Testis (tissue), 2 donors: ENCODE measurements at regions not wholly inside any gene's neighbourhood (a gene's known extent, or its start where the extent isn't known, plus 50 kb on each side); places are given as distances from the start of the nearest gene placed in this dataset.

Experiments used
- DNase-seq: peaks from one replicate; pipeline ENCODE4 v3.0.0-alpha.2; 2019
- H3K27ac ChIP-seq, 2 donors: fragments of 200-600 bp; sonication (generic); one replicate each; pipeline ENCODE4 v1.5.1; 2019
- H3K27me3 ChIP-seq: fragments of 200-600 bp; sonication (generic); one replicate; pipeline ENCODE4 v1.5.1; 2019
- H3K36me3 ChIP-seq: fragments of 200-600 bp; sonication (generic); one replicate; pipeline ENCODE4 v1.5.1; 2017; ENCODE audit warnings: low read depth; ENCODE audit errors: missing control alignments
- H3K4me1 ChIP-seq: fragments of 200-600 bp; sonication (generic); one replicate; pipeline ENCODE4 v1.5.1; 2019
- H3K4me3 ChIP-seq, 2 donors: fragments of 200-600 bp; sonication (generic); one replicate each; pipeline ENCODE4 v1.5.1; 2017 to 2019
- H3K9me3 ChIP-seq: fragments of 200-600 bp; sonication (generic); one replicate; pipeline ENCODE4 v1.5.1; 2017
- POLR2A ChIP-seq: fragments of 450-650 bp; IDR thresholded peaks from one replicate; pipeline ENCODE4 v1.6.1; 2017; ENCODE audit warnings: antibody characterized with exemption, mild to moderate bottlenecking, moderate library complexity
- WGBS, 2 donors: methylation state at CpG; one replicate each; pipeline ENCODE4 v1.1.5; 2018; 5-methylcytosine and 5-hydroxymethylcytosine counted together
- intact Hi-C: fragments of 100-400 bp; cut with DNase I; formaldehyde crosslinking; loops from one replicate; pipeline ENCODE4 v1.15.1; 2023; ENCODE audit warnings: low total_unique reads
- TF ChIP-seq, protein P1 (sequence below), 3 experiments: fragments of 450-650 bp in 2 of 3; fragments of 200-600 bp in 1 of 3; sonication (generic) in 1 of 3; IDR thresholded peaks; one replicate each; pipeline ENCODE4 v1.5.1; 2016 to 2019; ENCODE audit warnings: antibody characterized with exemption in 3 of 3, mild to moderate bottlenecking in 2 of 3, moderate library complexity in 1 of 3

DNA sequence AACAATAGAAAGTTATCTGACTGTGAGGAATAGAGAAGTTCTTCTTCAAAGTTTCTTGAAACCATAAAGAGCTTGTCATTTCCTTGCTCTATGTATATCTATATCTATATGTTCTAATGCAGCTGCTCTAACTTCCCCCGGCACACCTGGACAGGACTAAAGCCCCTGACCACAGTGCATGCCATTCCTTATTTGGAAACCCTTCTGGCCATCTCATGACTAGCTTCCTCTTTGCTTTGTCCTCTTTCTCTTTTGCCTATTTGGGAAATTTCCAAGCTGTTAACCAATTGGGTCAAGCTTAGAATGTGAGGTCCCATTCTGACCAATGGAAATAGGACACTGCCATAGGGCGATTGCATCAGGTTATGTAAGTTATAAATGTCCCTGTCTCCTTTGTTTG lies 1481.1 kb downstream of the STIM2 start:
- 93 to 100% methylated on average over 2 of the region's 2 CpGs for WGBS, 2 donors
- intact Hi-C loops: no loop called here
- H3K36me3 ChIP-seq: no peaks in the 10 kb centered on the region
- no peaks in the 10 kb centered on the region for H3K9me3 ChIP-seq
- TF ChIP-seq, protein P1, sequence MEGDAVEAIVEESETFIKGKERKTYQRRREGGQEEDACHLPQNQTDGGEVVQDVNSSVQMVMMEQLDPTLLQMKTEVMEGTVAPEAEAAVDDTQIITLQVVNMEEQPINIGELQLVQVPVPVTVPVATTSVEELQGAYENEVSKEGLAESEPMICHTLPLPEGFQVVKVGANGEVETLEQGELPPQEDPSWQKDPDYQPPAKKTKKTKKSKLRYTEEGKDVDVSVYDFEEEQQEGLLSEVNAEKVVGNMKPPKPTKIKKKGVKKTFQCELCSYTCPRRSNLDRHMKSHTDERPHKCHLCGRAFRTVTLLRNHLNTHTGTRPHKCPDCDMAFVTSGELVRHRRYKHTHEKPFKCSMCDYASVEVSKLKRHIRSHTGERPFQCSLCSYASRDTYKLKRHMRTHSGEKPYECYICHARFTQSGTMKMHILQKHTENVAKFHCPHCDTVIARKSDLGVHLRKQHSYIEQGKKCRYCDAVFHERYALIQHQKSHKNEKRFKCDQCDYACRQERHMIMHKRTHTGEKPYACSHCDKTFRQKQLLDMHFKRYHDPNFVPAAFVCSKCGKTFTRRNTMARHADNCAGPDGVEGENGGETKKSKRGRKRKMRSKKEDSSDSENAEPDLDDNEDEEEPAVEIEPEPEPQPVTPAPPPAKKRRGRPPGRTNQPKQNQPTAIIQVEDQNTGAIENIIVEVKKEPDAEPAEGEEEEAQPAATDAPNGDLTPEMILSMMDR (IDR thresholded peaks at IDR 0.05): no peak
- TF ChIP-seq POLR2A: no peak
- no peak overlapping the region for H3K4me3 ChIP-seq
- no peaks in the 10 kb centered on the region for H3K27me3 ChIP-seq
- no peaks in the 10 kb centered on the region for H3K4me1 ChIP-seq
- no peak for DNase-seq
- no peak overlapping the region for H3K27ac ChIP-seq

DNA sequence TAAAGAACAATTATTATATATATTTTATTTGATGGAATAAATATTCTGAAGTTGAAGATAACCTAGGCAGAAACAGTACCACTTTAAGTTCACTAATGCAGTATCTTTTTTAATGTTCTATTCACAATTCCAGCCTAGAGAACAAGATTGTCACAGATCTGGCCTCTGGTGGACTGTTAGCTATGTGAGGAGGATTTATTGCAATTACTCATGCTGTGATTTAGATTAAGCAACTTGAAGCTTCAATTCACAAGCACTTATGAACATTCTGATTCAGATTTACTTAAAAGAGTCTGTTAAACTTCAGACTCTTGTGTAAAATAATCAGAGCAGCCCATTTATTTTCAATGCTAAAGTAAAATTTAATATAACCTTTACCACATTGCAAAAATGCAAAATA lies 1489.8 kb downstream of the STIM2 start:
- no peak for TF ChIP-seq POLR2A
- no peak for DNase-seq
- H3K9me3 ChIP-seq: no peaks in the 10 kb centered on the region
- no peak overlapping the region for H3K4me3 ChIP-seq
- intact Hi-C loops: no loop called here
- H3K4me1 ChIP-seq: no peaks in the 10 kb centered on the region
- no peak overlapping the region for H3K27ac ChIP-seq
- no peaks in the 10 kb centered on the region for H3K27me3 ChIP-seq
- no peaks in the 10 kb centered on the region for H3K36me3 ChIP-seq

DNA sequence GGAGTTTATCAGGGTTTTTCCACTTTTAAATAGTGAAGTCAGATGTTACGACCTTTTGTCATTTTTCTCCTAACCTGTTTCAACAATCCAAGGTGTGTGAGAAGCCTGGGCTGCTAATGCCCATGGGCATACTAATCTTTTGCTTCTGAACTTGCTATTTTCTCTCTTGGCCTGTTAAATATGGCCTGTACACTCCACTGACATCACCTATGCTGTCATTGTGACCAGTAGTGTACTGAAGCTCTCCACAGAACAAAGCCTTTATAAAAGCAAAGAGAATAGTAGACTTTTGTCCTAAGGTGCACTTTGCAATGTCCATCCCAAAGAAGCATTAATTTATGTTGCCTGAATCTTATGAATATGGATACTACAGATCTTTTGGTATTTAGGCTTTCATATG lies 1490.5 kb downstream of the STIM2 start:
- TF ChIP-seq, protein P1 (IDR thresholded peaks at IDR 0.05): no peak
- no peak for TF ChIP-seq POLR2A
- Histone ChIP-seq H3K9me3 (no peaks in the 10 kb centered on the region), H3K4me1 (no peaks in the 10 kb centered on the region), H3K27ac (no peak overlapping the region), H3K36me3 (no peaks in the 10 kb centered on the region), H3K4me3 (no peak overlapping the region), H3K27me3 (no peaks in the 10 kb centered on the region)
- no peak for DNase-seq
- WGBS, 2 donors: 0 to 2% methylated on average over 1 of the region's 1 CpG
- intact Hi-C loops: no loop called here

DNA sequence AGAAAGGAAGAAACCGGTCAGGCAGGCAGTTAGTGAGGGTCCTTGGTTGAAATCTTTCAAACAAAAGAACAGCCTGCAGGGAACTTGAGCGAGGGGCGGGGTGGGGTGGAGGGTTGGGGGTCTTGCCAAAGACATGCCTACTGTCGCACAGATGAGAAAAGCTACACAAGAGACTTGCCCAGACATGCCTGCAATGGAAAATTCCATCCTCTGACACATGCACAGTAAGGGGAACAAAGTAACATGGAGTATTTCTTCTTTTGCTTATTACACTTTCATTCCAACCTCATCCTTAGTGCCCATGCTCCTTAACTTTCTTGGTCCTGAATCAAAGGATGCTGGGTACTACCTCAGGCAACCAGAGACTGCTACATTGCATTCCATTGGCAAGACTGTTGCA lies 1491.2 kb downstream of the STIM2 start:
- 95 to 97% methylated on average over 4 of the region's 4 CpGs for WGBS, 2 donors
- Histone ChIP-seq H3K4me3 (no peak overlapping the region), H3K4me1 (no peaks in the 10 kb centered on the region), H3K36me3 (no peaks in the 10 kb centered on the region), H3K9me3 (no peaks in the 10 kb centered on the region), H3K27ac (no peak overlapping the region), H3K27me3 (no peaks in the 10 kb centered on the region)
- TF ChIP-seq, protein P1 (IDR thresholded peaks at IDR 0.05): no peak
- TF ChIP-seq POLR2A: no peak
- DNase-seq: no peak
- intact Hi-C loops: no loop called here

DNA sequence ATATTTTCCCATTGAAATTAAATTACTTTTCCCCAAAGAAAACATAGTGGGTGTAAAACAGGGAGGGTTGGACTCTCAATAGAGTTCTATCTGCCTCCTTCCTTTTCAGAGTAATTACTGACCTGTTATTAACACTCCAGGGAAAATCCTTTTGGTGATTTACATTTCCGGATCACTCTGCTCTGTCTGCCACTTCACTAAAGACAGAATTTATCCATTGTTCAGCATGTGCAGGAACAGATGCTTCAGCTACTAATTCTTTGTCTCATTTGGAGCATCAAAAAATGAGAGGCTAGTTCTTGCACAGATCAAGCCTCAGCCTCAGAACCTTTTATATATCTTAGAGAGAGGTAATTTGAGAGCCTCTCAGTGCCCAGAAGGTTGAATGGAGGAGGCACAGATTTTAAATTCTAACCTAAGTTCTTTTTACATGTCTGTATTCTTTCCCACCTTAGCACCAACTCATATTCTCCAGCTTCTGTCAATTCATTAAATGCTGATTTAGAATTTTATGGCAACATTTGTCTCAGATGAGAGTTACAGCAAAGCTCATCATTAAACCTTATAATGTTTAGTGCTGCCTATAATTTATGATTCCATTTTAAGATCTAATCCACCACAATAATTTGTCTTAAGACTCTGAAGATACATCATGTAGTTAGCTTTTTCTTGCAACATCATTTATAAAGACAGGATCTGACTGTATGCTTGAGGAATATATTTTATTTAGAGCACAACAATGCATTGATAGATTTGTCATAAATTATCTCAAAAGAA lies 1494.4 kb downstream of the STIM2 start:
- no peaks in the 10 kb centered on the region for H3K9me3 ChIP-seq
- intact Hi-C loops: no loop called here
- no peak overlapping the region for H3K27ac ChIP-seq
- TF ChIP-seq POLR2A: no peak
- TF ChIP-seq, protein P1 (IDR thresholded peaks at IDR 0.05): no peak
- no peaks in the 10 kb centered on the region for H3K4me1 ChIP-seq
- H3K4me3 ChIP-seq: no peak overlapping the region
- H3K27me3 ChIP-seq: no peaks in the 10 kb centered on the region
- no peaks in the 10 kb centered on the region for H3K36me3 ChIP-seq
- 42 to 53% methylated on average over 1 of the region's 1 CpG for WGBS, 2 donors
- no peak for DNase-seq
